GM21381 (cell line): ENCODE measurements at regions not wholly inside any gene's neighbourhood (a gene's known extent, or its start where the extent isn't known, plus 50 kb on each side); places are given as distances from the start of the nearest gene placed in this dataset.

Source experiments
- ATAC-seq: cut with Tn5 transposase; IDR thresholded peaks from one replicate; pipeline ENCODE4 v1.9.1; 2021; ENCODE audit warnings: mild to moderate bottlenecking, moderate library complexity; ENCODE audit not compliant: unreplicated experiment

DNA sequence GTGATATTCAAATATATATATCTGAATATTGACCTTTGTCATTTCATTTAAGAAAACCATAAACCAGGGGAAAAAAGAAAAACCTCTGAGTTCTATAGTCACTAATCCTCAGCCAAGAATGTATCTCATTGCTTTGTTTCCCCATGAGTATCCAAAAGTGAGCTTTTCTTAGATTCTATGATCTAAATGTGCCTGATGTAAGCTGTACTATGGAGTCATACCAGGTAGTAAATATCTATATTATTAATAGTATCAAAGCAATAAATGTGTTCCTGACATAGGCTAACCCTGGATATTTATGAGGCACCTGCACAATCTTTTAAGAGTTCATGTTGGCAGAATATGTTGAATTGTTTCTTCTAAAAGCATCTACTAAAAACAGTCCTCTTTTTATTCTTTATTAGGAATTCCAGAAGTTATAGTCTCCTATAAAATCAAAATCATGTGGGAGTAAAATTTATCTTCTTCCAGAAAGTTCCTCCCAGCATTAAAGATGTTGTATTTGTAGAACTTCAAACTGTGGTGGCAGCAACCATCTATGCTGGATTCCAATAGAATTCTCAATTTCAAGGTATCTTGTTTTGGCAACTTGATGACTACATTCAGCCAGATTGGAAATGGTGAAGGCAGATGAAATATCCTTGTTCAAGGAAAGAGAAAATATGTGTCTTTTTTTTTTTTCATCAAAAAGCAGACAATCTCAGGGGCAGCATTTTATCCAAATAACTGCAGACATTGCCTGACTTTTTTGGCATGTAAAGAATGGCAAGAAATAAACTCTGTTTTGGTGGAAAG, 139.7 kb upstream of the RASSF8 start:
- no peak for ATAC-seq

DNA sequence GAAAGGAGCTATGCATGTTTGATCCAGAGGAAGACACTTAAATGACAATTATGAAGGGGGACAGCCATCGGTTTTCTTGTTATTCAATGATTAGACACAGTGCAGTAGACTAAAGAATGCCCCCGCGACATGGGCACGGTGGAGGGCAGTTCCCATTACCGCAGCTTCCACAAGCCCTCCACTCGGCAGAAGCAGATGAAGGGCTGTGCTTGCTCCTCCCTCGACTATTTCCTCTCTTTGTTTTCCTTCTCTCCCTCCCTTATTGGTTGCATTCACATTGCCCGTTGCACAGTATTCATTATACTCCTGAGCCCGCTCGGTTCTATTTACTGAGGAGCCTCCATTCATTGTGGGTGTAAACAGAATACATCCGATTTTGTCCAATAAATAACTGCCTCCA, 138.8 kb upstream of the RASSF8 start:
- no peak for ATAC-seq

DNA sequence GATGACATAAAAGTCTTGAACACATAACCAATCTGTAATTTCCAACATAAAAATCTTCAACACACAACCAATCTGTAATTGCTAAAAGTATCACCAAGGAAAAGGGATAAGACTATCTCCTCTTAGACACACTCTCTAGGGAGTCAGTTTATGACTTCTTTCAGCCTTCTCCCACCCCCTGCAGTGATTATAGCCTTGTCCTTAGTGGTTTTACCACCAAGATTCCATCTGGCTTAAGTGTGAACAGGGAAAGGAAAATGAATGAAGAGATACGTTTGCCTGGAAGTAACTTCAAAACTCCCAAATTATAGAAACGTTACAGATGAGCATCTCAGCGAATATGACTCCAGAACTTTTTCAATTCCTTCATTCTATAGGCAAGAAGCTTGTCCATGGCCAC, 136.2 kb upstream of the RASSF8 start:
- no peak for ATAC-seq

DNA sequence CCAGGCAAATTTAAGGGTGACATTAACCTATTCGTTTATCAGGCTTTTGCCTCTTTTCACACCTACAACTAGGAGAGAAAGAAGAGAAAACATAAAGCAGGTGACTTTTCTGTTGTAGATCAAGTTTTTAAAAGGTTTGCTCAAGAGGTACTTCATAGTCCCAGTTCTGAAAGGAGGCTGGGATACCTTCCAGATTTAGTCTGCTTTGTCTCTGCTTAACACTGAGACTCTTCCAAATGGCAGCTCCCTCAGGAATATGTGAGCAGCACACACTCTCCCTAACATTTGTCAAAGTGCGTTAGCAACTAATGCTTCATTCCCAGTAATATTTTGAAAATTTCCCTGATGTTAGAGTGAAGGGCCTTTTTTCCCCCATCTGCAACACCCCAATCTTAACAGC, 133.7 kb upstream of the RASSF8 start:
- ATAC-seq = no peak

DNA sequence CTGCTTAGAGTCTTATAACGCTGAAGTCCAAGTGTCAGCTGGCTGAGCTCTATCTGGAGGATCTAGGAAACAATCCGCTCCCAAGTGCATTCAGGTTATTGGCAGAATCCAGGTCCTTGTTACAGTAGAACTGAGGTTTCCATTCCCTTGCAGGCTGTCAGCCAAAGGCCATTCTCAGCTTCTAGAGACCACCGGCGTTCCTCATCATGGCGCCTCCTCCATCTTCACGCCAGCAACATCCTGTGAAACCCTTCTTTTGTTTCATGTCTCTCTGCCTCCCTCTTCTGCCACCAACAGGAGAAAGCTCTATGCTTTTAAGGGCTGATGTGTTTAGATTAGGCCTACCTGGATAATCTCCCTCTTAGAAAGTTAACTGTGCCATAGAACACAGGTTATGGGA, 133.0 kb upstream of the RASSF8 start:
- ATAC-seq = no peak

DNA sequence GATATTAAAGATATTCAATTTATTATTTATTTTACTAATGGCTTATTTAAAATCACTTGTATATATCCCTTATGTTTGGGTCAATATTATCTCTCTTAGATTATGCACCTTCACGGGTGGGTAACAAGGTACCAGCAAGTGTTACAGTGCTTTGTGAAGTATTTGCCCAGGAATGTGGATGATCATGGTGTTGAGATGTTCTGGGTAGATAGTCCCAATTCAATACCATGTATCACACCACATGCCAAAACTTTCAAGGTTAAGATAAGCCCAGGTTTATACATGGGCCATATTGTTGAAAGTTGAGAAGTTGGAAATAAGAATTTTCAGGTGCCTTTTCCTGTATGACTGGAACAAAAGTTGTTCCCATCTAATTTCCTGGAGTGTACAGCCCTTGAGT, 131.3 kb upstream of the RASSF8 start:
- ATAC-seq = no peak

DNA sequence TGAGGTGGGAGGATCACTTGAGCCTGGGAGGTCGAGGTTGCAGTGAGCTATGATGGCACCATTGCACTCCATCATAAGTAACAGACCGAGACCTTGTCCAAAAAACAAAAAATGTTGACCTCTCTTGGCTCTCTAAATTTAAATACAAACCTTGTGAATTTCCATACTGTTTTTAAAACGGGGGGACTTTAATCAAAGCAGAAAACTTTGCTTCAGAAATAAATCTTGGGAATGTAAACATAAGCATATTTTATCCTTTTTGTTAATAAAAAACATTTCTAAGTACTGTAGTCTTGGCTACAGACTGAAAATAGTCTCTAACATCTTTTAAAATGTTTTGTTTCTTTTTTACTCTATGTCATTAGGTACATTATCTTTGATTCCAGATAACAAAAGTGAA, 130.7 kb upstream of the RASSF8 start:
- no peak for ATAC-seq

DNA sequence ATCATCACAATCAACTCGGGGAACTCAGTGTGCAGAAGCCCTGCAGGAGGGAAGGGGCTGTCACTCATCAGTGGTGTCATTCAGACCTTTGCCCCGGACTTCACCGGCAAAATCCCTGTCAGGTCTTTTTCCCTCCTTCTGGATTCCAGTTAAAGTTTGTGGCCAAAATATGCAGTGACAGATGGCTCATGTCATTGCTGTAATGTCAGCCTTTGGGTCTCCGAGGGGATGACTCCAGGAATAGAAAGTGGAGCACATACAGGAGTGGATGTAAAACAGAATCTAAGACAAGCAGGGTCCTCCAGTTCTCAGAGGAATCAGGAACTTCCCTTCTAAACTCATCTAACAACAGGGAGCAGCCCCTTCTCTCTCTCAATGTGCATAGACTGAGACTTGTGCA, 130.3 kb upstream of the RASSF8 start:
- ATAC-seq = no peak

DNA sequence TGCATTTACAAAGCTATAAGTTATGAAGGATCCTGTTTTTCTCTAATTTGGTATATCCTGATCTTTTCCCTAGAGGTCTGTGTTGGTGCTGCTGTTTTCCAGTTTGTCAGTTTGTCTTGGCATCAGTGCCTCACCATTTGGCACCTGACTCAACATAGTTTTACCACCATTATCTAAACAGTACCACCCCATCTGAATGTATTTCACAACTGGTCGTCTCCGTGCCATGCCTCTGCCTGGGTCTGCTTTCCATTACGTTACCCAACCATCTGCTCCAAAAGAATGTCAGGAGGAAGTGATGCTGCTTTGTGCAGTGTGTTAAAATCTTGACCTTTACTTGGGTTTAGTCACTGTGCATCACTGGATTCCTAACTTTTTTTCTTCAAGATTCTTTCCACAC, 129.3 kb upstream of the RASSF8 start:
- ATAC-seq = no peak

DNA sequence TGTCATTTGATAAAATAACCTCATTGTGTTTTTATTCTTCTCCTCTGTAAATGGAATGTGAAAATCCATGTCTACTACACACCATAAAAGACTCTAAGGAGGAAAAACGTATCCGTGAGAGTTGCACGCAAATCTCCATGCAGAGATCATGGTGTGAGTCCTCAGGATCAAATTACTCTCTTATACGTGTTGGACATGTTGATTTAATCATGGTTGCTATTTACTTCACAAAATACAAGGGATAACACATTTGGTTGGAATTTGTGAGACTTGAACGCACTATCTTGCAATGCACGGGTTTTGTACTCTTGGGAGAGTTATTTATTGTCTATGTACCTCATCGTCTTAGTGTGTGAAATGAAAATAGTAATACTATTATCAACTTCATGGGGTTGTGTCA, 128.0 kb upstream of the RASSF8 start:
- no peak for ATAC-seq

DNA sequence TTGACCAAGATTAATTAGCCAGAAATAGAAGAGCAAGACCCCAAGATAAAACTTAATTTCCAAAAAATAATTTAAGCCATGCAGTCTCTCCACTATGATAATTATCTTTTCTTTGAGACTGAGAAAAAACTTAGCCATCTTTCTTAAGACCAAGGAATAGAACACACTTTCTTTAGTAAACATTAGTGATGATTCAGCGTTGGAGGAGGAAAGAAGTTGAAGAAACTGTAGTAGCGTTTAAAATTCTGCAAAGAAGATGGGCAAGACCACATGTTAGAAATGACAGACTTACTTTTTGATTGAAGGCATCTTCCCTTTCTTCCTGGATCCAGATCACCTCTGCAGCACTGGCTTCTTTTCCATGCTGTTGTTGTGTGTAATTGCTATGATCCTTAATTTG, 124.8 kb upstream of the RASSF8 start:
- no peak for ATAC-seq

DNA sequence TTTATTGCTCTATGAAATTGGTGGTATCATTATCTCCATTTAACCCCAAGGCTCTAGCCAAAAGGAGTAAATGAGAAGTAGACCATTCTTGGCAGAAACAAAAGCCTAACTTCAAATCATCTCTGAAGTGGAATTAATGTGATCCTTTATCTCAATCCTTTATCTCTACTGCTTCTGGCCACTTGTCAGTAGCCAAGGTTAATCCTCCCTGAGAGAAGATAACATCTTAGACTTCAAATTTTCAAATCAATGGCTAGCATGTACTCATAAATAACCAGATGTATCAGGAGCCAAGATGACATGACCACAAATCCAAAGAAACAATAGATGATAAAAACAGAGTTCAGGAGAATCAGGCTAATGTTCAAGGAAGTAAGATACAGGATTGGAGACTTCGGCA, 123.1 kb upstream of the RASSF8 start:
- ATAC-seq = no peak

DNA sequence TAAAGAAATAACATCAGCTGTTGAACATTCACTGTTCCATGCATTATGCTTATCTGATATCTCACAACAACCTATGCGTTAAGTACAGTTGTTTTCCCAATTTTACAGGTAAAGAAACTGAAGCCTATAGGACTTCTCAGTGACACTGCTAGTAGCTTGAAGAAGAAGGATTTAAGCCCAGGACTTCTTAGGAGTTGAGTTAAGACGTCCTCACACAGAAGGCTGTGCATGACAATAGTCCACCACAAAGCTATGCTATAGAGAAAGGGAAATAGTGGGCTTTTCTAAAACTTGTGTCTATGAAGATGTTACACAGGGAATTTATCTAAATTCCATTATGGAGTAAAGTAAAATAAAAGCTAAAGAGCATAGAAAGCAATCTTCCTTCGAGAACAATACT, 120.5 kb upstream of the RASSF8 start:
- no peak for ATAC-seq

DNA sequence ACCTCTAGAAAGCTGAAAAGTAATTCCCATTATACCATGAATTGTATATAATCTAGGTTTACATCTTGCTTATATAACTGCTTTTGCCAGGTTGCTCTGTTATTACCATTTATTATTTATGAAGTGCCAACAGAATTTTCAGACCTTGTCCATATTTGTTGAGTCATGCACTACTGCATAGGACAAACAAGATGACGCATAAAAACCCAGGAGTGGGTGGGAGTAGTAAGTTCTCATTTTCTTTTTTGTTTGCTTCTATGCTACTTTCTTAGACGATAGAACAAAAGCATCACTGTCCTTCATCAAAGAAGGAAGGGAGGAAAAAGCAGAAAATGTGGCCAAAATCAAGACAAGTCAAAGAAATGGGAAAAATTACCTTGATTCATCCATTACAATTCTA, 119.0 kb upstream of the RASSF8 start:
- no peak for ATAC-seq

DNA sequence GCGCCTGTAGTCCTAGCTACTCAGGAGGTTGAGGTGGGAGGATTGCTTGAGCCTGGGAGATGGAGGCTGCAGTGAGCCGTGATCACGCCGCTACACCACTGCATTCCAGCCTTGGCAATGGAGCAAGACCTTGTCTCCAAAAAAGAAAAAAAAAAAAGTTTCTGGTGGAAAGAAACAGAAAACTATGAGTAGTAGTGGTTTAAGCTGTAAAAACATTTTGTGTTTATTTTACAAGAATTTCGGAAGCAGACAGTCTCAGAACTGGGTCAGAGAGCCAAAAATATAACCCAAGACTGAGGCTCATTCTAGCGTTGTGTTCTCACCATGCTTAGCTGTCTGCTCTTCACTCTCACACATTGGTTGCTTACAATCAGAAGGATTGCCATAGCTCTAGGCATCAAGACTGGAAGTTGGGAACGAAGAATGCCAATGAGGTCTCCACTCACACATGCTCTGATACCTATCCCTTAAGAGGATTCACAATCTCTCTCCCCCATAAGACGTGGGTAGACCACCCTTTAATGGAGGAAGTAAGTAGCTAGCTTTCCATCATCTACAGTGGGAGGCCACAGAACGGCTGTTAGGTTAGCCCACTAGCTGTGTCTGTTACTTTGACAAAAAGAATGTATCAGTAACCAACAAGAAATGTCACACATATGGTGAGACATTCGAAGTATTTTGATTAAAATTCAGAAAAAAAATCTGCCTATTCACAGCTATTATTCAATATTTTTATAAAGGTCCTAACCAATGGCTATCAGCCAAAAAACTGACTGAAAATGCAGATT, 117.6 kb upstream of the RASSF8 start:
- ATAC-seq = no peak

DNA sequence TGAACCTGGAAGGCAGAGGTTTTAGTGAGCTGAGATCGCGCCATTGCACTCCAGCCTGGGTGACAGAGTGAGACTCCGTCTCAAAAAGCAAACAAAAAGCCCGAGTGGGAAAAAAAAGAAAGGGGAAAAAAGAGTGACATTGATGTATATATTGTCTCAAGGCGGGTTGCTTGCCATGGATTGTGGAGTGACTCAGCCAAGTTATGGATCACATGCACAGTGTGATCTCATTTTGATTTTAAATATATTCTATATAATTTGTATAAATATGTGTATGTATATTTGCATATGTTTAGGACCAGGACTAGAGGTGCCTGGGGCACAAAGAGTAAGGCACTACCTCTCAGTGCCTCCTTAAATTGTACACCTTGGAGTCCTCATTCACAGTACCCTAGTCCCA, 116.2 kb upstream of the RASSF8 start:
- ATAC-seq = no peak

DNA sequence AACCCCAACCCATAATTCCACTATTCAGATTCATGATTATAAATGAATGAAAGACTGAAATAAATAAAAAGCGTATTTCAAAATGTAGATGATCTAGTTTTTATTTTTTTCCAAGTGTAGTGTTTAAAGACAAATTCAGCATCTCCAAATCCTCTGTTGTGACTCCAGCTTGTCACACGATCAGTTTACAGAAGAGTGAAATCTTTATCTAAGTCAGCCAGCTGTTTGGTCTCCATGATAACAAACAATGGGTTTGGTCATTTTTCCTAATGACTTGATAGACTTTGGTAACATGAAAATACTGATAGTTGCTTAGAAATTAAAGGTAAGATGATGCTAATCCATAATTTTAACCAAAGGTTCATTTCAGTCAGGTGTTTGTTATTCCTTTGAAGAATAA, 114.5 kb upstream of the RASSF8 start:
- no peak for ATAC-seq

DNA sequence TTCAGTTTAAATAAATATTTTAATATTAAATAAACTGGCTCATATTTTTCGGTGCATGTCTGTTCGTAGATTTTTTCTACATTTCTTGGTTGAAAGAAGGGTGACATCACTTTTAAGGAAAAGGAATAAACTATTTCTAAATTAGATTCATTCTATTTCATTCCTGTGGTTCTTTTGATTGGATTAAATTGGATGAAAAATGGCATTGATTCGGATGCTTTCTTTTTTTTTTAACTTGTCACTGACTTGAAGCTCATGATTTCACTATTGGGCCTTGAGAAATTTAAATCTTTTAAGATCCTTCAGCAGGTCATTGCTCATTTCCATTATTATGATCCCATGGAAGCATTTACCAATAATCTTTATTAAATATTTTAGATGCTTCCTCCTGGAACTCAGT, 113.1 kb upstream of the RASSF8 start:
- ATAC-seq = no peak

DNA sequence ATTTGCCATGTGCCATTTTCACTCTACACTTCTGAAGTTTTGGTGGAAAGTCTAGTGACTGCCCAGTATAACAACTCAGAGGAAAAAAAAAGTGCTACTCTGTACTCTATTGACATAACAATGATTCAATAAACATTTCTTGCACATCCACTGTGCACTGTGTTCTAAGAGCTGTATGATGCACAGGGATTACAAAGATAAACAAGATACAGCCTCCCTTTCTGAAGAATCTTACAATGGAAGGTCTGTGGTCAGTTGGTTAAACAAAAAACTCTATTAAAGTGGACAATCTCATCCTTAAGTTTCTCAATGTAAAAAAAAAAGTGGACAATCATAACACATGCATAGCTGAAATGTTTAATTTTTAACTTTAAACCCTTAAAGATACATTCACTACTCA, 105.7 kb upstream of the RASSF8 start:
- ATAC-seq = no peak

DNA sequence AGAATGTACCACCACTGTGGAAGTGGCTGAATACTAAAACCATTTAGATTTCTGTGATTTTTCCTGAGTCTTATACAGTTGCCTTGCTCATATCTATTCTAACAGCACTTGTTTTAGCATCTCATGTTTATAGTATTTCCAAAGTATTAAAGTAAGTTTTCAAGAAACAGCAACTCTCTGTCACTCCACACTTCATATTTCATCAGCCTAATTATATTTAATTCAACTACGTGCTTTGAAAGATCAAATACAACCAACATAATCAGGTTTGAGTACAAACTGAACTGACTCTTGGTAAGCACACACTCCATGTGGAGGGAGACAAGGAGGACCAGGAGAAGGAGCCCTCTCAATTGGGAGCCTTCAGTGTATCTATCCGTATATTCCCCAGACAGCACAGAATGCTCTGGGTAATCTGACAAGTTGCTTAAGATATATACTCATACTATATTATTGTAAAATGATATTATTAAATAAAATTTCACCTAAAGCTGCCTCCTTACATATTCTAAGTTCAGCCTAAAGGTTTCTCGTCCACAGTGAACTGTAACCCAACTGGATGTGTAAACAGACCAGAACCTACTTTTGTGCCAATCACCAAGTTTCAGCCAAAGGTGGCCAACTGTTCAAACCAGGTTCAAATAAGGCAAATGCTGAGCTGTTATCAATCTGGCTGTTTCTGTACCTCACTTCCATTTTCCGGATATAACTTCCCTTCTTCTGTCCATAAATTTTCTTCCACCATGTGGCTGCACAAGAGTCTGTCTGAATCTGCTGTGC, 105.0 kb upstream of the RASSF8 start:
- no peak for ATAC-seq

DNA sequence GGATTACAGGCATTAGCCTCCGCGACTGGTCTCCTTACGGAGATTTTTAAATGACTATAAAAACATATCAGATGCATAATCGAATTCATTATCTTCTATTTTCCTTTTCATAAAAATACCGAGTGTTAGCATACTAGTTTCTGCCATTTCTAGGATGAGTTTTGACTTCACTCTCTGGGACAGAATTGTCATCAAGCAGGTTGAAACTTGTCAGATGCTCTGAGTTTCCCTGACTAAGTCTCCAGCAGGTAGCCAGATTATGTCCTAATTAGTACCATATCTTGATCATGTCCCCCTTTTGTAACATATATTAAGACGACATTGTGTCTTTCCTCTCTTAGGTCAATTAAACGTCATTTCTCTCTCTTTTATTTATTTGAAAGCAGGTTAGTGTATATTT, 103.5 kb upstream of the RASSF8 start:
- no peak for ATAC-seq

DNA sequence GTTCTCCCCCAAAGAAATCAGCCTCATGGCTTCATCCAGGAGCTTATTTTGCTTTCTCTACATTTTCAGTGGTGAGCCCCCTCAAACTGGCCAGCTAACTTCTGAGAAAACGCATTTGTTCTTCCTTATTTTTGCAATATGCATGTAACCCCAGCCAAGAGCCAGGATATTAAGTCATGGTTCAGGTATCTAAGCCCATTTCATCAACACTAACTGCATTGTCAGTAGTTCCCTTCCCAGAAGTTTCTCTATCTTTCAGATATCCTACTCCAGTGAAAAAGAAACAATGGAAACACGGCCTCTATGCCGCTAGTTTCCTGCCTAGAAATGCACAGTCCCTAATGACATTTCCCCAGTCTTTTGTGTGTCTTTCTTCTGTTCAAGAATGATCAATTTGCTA, 102.8 kb upstream of the RASSF8 start:
- ATAC-seq = no peak
